ENCODE measurements at regions not wholly inside any gene's neighbourhood (a gene's known extent, or its start where the extent isn't known, plus 50 kb on each side); places are given as distances from the start of the nearest gene placed in this dataset.
A peak's percentile ranks its signal among the peaks of the same experiment; 100 is the strongest.
"Not testable (repeated sequence)": the region's sequence is repeated elsewhere in the genome, so short reads cannot be mapped to it uniquely, and the experiment has no call there.

DNA sequence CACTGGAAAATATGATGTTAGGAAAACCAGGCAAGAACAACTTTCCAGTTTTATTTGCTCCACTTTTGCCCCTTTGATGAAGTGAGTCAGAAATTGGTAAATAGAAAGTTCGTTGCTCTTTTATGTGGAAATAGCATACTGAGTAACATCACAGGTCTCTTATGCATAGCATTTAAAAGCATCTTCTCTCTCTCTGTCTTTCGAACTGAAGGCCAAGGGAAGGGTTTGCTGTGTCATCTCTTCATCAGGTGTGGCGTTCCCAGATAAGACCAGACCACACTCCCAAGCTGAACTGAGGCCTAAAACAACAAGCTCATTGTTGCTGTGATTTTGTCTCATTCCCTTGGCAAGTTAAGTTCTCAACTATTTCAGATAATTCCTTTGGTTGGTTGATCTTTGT is 131.8 kb upstream of the GRB10 start:
- no peak for DNase-seq

GRCh38 chr7:50908628-50909290 is 126.1 kb upstream of the GRB10 start:
- no peak for DNase-seq

DNA sequence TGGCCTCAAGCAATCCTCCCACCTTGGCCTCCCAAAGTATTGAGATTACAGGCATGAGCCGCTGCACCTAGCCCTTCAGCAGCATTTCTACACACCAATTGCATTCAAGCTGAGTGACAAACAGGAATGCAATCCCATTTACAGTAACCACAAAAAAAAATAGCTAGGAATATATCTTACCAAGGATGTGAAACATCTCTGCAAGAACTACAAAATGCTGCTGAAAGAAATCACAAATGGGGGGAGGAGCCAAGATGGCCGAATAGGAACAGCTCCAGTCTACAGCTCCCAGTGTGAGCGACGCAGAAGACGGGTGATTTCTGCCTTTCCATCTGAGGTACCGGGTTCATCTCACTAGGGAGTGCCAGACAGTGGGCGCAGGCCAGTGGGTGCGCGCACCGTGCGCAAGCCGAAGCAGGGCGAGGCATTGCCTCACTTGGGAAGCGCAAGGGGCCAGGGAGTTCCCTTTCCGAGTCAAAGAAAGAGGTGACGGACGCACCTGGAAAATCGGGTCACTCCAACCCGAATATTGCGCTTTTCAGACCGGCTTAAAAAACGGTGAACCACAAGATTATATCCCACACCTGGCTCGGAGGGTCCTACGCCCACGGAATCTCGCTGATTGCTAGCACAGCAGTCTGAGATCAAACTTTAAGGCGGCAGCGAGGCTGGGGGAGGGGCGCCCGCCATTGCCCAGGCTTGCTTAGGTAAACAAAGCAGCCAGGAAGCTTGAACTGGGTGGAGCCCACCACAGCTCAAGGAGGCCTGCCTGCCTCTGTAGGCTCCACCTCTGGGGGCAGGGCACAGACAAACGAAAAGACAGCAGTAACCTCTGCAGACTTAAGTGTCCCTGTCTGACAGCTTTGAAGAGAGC is 116.1 kb upstream of the GRB10 start:
- DNase-seq = not testable (repeated sequence)

GRCh38 chr7:50887061-50887460 is 104.4 kb upstream of the GRB10 start:
- DNase-seq = not testable (repeated sequence)

GRCh38 chr7:50872437-50872836 is 89.7 kb upstream of the GRB10 start:
- no peak for DNase-seq

DNA sequence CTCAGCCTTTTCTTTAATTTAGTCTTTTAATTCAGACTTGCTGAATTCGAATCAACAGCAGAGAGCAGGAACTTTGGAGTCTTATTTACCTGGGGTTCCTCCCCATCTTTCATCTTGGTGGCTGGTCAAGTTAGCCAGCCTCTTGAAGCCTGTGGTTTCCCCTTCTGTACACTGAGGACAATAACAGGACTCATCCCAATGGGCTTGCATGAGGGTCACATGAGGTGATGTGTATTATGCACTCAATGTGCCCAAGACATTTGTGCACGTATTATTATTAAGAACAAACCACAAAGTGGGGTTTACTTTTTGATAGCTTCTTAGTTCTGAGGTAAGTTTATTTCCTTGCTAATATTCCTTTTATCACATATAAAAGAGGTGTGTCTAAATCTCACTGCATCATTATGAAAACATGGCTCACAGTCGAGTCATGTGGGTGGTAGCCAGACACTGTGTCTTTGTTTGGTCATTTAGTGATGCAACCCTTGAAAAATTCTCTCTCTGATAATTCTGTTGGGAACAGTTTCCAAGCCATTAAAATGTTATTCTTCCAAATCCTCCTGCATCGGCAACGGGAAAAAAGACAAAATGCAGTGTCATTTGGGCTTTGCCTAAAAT is 86.5 kb upstream of the GRB10 start:
- no peak for DNase-seq

GRCh38 chr7:50868426-50869100 is 85.9 kb upstream of the GRB10 start:
- no peak for DNase-seq

GRCh38 chr7:50867034-50867356 is 84.3 kb upstream of the GRB10 start:
- peak; percentile 13 for DNase-seq

GRCh38 chr7:50866343-50867033 is 83.8 kb upstream of the GRB10 start:
- no peak for DNase-seq

DNA sequence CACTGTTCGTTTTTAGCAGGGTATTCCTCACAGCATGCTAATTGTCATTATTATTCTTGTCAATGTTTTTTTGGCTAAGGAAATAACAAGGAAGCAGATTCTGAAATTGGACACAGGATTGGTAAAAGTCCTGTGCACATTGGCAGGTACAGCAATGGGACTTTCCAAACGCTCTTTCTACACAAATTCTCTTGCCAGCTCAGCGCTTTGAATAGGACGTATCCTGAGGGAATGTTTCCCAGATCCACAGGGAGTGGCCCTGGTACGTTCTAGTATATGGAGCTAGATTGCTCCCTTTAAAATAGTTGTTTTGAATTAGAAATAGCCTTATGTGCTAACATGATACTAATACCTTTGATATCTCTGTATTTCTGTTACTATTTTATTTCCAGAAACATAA is 82.8 kb upstream of the GRB10 start:
- no peak for DNase-seq

DNA sequence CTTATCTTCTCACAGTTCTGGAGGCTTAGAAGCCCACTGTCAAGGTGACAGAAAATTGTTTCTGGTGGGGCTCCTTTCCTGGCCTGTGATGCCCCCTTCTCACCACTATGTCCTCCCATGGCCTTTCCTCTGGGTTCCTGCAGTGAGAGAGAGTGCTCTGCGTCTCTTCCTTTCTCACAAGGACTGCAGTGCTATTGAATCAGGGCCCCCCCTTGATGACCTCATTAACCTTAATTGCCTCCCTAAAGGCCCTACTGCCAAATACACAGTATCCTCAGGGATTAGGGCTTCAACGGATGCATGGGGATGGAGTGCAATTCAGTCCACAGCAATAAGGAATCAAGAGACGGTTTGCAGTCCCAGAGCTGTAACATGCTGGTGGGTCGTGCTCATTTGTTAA is 82.0 kb upstream of the GRB10 start:
- peak; percentile 51 for DNase-seq

- DNase-seq = no peak
Measured at GRCh38 chr7:50863053-50863452, 80.4 kb upstream of the GRB10 start.

- no peak for DNase-seq
Measured at GRCh38 chr7:50862302-50862701, 79.6 kb upstream of the GRB10 start.

DNA sequence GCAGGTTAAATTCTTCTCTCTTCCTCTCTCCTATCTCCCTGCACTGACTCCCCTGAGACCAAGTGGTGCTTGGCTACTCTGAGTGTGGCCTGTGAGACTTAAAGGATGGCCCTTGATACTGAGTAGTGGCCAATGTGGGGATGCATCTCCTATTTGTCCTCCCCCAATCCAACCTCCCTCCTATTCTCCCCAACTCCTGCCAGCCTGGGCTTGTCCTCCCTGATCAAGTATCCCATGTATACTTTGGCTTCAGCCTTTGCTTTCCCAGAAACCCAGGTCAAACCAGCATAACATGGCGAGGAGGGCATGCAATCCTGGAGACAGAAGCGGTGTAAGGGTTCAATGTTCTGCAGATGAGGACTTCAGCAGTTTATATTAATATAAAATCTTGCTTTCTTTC is 77.9 kb upstream of the GRB10 start:
- DNase-seq = no peak

DNA sequence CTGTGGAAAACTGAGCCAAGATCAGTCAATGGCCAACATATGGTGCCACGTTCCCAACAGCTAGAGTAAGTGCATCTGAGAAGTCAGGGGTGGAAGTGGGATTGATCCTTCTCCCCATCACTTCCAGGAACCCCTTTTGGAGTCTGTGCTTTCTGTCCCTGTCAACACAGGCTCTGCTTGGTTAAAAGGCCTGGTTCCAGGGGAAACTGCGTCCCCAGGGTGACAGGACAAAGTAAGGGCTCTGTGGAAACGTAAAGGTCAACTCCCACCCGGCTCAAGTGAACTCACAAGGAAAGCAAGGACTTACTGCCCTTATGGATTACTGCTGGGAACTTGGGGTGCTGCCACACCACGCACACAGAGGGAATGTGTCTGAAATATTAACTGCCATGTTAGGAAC is 77.5 kb upstream of the GRB10 start:
- DNase-seq = no peak

DNA sequence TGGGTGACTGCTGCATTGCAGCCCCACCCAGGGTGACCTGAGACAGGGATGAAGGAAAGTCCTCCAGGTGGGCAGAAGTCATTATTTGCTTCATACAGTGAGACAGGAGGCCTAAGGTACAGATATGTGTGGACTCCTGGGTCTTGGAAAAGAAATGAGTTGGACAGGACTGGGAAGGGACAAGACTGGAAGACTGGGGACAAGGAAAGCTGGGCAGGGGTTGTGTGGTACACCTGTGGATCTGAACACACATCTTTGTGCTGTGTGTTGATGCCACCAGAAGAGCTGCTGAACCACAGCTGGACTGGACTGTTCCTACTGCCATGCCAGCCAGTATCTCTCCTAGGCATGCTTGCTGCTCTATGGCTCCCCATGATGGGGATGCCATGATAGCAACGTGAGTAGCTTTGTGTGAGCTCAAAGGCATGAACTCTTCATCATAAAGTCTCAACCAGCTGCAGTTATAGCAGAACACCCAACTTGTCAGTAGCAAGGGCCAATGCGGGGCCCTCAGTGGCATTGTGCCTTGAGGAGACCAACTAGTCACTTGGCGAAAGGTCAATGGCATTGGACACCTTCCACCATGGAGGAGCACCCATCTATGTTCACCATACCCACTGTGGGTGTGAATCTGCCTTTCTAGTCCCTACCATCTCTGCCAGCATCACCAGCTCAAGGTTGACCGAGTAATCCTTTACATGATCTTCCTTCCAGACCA is 76.0 kb upstream of the GRB10 start:
- DNase-seq = no peak

- peak; percentile 93 for DNase-seq
Measured at GRCh38 chr7:50857804-50858489, 75.3 kb upstream of the GRB10 start.

- DNase-seq = no peak
Measured at GRCh38 chr7:50856806-50857205, 74.1 kb upstream of the GRB10 start.

DNA sequence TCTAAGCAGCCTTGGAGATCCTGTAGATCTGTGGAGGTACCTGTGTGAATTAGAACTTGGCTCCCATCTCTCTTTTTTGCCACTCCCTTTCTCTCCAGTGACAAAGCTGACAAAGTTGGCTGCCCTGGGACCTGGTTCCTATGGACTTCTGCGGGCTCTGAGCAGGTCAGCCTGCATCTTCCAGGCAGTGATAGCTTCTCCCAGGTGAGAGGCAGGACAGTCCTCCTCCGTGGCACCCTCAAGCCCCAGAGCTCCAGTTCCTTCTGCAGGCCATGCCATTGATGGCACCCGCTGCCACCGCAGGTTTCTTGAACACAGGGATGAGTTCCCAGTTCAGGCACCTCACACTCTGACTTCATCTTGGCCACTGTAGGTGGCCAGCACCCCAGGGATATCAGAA is 73.5 kb upstream of the GRB10 start:
- DNase-seq = no peak

GRCh38 chr7:50855526-50855925 is 72.8 kb upstream of the GRB10 start:
- DNase-seq = no peak

DNA sequence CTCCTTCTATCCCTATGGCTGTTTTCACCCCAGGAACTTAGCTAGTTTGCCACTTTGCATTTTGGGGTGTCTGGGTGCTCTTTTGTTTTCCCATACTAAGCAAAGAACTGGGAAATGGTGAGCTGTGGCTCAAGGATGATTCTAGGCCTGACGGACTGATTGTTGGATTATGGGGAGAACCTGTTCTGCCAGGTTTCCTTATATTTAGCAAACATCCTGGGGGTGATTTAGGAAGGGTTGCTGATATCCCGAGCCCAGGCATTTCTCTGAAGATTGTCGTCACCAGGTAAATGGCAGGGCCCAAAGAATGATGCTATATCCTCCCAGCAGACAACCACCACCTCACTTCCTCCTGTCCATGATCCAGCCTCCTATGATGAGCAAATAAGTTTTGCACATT is 72.1 kb upstream of the GRB10 start:
- no peak for DNase-seq

- no peak for DNase-seq
Measured at GRCh38 chr7:50854247-50854646, 71.6 kb upstream of the GRB10 start.
